HG02970 (cell line): ENCODE measurements at regions not wholly inside any gene's neighbourhood (a gene's known extent, or its start where the extent isn't known, plus 50 kb on each side); places are given as distances from the start of the nearest gene placed in this dataset.
"Not testable (repeated sequence)": the region's sequence is repeated elsewhere in the genome, so short reads cannot be mapped to it uniquely, and the experiment has no call there.

Experiments used
- ATAC-seq: cut with Tn5 transposase; IDR thresholded peaks from one replicate; pipeline ENCODE4 v1.9.1; 2021; ENCODE audit warnings: mild to moderate bottlenecking, moderate library complexity, moderate number of reproducible peaks; ENCODE audit not compliant: unreplicated experiment, low FRiP score

GRCh38 chr11:115654792-115655191 is 150.6 kb upstream of the CADM1 start:
- ATAC-seq: no peak

GRCh38 chr11:115653926-115654325 is 149.7 kb upstream of the CADM1 start:
- no peak for ATAC-seq

- no peak for ATAC-seq
These were observed 148.9 kb upstream of the CADM1 start for GRCh38 chr11:115653076-115653475.

DNA sequence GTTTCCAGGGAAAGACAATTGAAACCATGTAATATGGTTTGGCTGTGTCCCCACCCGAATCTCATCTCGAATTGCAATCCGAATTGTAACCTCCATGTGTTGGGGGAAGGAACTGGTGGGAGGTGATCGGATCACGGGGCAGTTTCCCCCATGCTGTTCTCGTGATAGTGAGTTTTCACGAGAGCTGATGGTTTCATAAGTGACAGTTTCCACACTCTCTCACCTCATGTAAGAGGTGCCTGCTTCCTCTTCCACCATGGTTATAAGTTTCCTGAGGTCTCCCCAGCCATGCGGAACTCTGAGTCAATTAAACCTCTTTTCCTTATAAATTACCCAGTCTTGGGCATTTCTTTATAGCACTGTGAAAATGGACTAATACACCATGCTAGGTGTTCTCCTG is 148.3 kb upstream of the CADM1 start:
- ATAC-seq: no peak

DNA sequence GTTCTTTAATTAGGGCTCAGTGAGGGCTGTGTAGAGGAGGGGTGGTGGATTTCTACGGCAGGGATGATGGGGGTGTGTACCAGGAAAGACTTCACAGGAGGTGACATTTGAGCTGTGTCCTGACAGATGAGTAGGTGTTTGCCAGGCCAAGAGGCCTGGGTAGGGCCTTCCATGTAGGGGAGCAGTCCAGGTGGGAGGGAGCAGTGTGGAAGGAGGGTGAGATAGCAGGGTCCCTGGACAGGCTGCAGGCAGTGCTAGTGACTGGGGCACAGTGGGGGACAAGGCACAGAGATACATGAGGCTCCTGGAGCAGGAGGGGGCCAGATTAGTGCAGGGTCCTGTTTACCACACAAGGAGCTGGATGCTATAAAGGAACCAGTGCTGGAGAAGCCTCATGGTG is 147.9 kb upstream of the CADM1 start:
- ATAC-seq: no peak

DNA sequence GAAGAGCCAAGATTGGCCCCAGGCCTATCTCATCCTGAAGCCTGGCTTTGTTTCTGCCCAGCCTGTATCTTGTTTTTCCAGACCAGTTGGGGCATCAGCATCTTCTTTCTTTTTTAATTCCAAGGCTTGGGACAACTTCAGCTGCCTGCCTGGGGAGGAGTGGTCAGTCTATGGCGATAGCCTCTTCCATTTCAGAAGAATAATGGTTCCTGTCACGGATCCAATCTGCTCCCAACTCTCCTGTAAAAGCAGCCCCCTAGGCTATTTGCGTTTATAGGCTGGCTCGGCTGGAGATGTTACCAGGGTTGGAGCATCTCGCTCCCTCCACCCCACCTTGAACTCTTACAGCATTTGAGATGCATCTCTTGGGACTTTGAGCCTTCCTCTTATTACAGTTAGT is 145.2 kb upstream of the CADM1 start:
- no peak for ATAC-seq

GRCh38 chr11:115645631-115646317 is 141.6 kb upstream of the CADM1 start:
- no peak for ATAC-seq

DNA sequence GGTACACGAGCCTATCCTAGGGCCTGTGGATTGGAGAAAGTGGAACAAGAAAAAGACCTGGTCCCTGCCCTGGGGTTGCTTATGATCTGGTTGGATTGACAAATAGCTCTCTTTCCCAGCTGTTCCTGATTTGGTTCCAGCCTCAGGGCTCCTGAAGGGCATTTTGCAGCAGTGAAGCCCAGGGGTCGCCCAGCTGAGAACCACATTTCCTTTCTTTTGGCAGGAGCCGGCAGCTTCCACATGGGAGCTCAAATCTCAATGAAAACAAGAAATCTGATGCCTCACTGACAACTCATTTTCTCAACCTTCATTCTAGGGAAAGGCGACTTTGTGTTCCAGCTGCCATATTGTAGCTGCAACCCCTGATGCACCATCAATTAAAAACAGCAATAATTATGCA is 140.6 kb upstream of the CADM1 start:
- ATAC-seq: no peak

GRCh38 chr11:115643549-115644270 is 139.5 kb upstream of the CADM1 start:
- ATAC-seq: no peak

GRCh38 chr11:115642660-115643059 is 138.4 kb upstream of the CADM1 start:
- no peak for ATAC-seq

DNA sequence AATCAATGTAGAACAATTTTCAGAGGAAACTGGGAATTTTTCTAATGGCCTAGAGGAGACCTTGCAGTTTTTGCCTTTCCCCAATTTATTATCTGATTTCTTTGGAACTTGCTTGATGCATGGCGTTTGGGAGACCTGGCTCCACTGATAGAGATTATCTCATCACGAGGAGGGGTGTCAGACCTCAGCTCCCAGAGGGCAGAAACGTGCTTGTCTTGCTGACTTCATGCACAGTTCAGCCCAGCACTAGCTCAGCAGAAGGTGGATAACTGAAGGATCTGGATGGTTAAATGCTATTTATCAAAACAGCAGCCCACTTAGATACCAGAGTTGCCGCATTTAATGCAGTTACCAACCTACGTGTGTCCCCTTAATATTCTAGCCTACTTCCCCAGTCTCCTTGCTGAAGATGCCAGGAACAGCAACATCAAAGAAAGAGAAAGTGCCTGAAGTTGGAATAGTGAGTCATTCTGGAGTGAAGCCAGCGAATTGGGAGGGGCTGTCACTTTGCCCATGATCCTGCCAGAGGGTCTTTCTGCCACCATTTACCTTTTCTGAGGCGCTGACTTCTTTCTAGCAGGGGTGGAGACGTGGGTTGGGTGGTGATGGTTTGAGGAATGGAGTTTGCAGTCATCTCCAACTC is 133.5 kb upstream of the CADM1 start:
- ATAC-seq: no peak

DNA sequence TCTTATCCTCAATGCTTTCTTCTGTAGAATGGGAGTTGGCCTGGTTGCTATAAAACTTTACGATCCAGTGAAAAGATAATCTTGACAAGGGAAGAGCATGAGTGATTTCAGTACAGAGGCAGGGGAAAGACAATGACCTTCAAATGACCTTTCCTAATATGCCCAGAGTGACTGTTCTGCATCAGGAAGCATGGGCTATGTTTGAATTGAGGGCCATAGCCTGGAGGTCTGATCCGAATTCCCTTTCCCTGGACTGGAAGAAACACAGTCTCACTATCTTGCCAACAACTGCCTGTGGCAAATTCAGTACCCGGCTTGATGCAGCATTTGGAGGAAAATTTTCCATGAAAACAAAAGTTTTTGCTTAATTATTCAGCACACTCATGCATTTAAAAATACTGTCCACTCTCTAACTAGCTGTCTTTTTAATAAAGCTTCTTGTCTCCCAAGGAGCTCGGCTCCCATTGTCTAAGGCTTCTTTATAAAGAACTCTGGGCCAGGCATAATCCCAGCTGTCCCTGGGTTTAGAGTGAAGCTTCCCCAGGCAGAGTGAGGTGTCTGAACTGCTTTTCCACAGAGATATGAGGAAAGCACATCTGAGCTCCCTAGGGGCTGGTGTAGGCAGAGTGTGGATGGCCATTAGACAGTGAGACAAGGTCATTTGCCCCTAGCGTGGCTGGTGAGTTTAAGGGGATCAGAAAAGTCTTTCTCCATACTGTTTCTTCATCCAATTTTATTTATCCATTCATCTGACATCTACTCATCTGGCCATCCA is 132.7 kb upstream of the CADM1 start:
- ATAC-seq: no peak

GRCh38 chr11:115633977-115634376 is 129.8 kb upstream of the CADM1 start:
- ATAC-seq: not testable (repeated sequence)

- ATAC-seq: no peak
These were observed 127.8 kb upstream of the CADM1 start for GRCh38 chr11:115632061-115632460.

- no peak for ATAC-seq
These were observed 127.4 kb upstream of the CADM1 start for GRCh38 chr11:115631609-115632008.

GRCh38 chr11:115630214-115630613 is 126.0 kb upstream of the CADM1 start:
- no peak for ATAC-seq

DNA sequence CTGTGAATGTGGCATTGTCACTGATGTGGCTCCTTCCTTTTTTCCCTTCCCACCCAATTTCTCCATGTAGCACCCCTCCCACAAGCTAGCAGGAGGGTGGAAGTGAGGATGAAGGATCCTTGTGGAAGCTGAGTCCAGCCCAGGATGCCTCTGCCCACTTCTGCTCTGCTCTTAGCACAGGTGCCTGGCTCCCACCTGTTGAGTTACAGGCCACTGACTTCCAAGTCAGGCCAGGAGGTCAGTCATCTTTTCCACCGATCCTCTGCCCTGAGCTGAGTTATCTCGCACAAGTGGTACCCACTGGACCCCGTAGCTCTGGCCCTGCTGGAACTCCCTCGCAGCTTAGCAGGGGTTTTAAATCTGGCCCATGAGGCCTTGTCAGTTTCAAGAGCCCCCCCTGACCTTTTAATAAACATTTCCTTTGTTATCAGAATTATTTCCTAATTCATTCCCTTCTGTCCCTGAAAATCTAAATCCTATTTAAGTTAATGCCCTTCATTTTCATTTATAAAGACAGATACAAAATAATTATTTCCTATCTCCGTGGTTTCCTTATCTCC is 125.3 kb upstream of the CADM1 start:
- ATAC-seq: no peak

DNA sequence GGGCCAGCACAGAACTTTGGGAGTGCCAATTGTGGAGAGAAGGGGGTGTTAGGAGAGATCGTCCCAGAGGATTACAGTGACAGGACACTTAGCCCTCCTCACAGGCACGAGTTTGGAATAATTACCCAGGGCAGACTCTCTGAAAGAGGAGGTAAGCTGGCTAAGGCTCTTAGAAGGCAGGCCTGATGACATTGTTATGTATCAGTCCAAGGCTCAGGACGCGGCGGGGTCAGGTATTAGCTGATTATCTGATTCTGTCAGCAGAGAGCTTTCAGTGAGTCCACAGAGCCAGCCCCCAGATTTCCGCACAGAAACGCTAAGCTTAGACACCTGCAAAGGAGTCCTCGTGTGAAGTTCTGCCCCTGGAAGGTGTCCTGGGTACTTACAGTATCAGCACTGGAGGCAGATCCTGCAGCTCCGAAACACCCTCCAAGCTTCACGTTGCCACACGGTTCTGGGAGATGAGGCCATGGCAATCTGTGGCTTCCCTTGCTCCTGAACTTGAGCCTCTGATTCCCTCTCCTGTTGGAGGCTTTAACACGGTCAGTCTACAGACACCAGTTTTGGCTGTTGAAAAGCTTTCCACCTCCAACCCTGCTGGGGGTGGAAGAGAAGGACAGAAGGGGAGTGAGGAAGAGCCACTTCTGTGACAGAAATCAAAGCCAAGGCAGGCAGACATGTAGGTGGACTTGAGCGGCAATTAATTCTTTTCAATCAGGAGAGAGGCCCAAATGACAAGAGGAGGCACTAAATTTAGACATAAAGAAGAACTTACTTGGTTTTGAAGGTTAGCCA is 123.6 kb upstream of the CADM1 start:
- ATAC-seq: no peak

DNA sequence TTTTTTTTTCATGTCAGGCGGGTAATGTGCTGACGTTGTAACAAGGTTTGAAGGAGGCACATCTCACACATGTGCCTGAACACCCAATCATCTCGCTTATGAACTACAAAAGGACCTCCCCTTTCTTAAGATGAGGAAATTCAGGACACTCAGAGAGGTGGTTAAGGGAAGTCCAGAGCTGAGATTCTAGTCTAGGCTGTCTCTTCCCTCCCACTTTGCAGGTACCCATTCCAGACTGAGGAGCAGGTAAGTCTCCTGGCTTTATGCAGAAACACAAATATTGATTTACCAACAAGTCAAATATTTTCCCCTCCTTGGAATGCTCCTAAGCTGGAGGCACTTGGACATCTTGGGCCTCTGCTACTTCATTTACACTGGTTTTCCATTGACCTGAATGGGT is 122.9 kb upstream of the CADM1 start:
- no peak for ATAC-seq

- no peak for ATAC-seq
These were observed 122.2 kb upstream of the CADM1 start for GRCh38 chr11:115626414-115626813.
